ENCODE measurements at regions not wholly inside any gene's neighbourhood (a gene's known extent, or its start where the extent isn't known, plus 50 kb on each side); places are given as distances from the start of the nearest gene placed in this dataset.

- TF ChIP-seq ZNF629 (tag by site-specific recombination; IDR thresholded peaks at IDR 0.05), result no peak
- TF ChIP-seq ZNF677 (tag by site-specific recombination; IDR thresholded peaks at IDR 0.05), result no peak
- TF ChIP-seq ZNF664 (tag by site-specific recombination; IDR thresholded peaks at IDR 0.05), result no peak
- no peak for TF ChIP-seq RBAK (tag by site-specific recombination; IDR thresholded peaks at IDR 0.05)
- peak; percentile 43 for TF ChIP-seq PRDM6 (tag by site-specific recombination; IDR thresholded peaks at IDR 0.05)
- no peak for TF ChIP-seq ZNF621 (tag by site-specific recombination; IDR thresholded peaks at IDR 0.05)
- no peak for TF ChIP-seq ZNF174 (tag by site-specific recombination; IDR thresholded peaks at IDR 0.05)
- ChIA-PET CTCF (interaction anchor here (0.6 to 1.0 kb wide), 4 partner anchors 14 to 1781 kb away, joined by 3 read pairs; no protein-coding TSS in a partner anchor), POLR2A (no interaction called here)
- Histone ChIP-seq H3K4me3 (ENCODE audit: low read depth, low read length) (no peak overlapping the region), H3K4me1 (ENCODE audit: control insufficient read depth, insufficient read depth, low read length) (peaks cover 22% of the 10 kb centered on the region), H3K9me3 (ENCODE audit: control insufficient read depth, insufficient read depth, low read depth, low read length) (no peaks in the 10 kb centered on the region), H3K27ac (ENCODE audit: extremely low read depth, low read depth, low read length) (no peak overlapping the region), H3K36me3 (ENCODE audit: control insufficient read depth in 2 of 2, insufficient read depth in 1 of 2, low read length in 2 of 2) (no peaks in the 10 kb centered on the region)
These were observed 214.6 kb upstream of the DTNA start for GRCh38 chr18:34495506-34495905.

GRCh38 chr18:34501553-34501952 is 208.5 kb upstream of the DTNA start:
- Histone ChIP-seq H3K36me3 (ENCODE audit: control insufficient read depth in 2 of 2, insufficient read depth in 1 of 2, low read length in 2 of 2) (no peaks in the 10 kb centered on the region; a peak in 2 of 3 replicates), H3K9me3 (ENCODE audit: control insufficient read depth, insufficient read depth, low read depth, low read length) (no peaks in the 10 kb centered on the region), H3K4me3 (ENCODE audit: low read depth, low read length) (no peak overlapping the region), H3K4me1 (ENCODE audit: control insufficient read depth, insufficient read depth, low read length) (no peaks in the 10 kb centered on the region; the same call in 1 of the 2 replicates), H3K27ac (ENCODE audit: extremely low read depth, low read depth, low read length) (no peak overlapping the region)
- no peak for TF ChIP-seq ZNF24 (tag by site-specific recombination; IDR thresholded peaks at IDR 0.05)
- TF ChIP-seq ZNF707 (tag by site-specific recombination; IDR thresholded peaks at IDR 0.05), result no peak
- ChIA-PET POLR2A (no interaction called here), CTCF (interaction anchor here (0.5 to 1.0 kb wide), 3 partner anchors 9 to 1101 kb away, joined by 3 to 4 read pairs (median 4); no protein-coding TSS in a partner anchor)

GRCh38 chr18:34506198-34506597 is 203.9 kb upstream of the DTNA start:
- no peaks in the 10 kb centered on the region; a peak in 2 of 3 replicates for H3K36me3 ChIP-seq (ENCODE audit: control insufficient read depth in 2 of 2, insufficient read depth in 1 of 2, low read length in 2 of 2)
- no peaks in the 10 kb centered on the region for H3K4me1 ChIP-seq (ENCODE audit: control insufficient read depth, insufficient read depth, low read length)
- H3K4me3 ChIP-seq (ENCODE audit: low read depth, low read length), result no peak overlapping the region
- H3K9me3 ChIP-seq (ENCODE audit: control insufficient read depth, insufficient read depth, low read depth, low read length), result no peaks in the 10 kb centered on the region
- CTCF ChIA-PET, result interaction anchor here (0.6 kb wide), 1 partner anchor 14 kb away, joined by 3 read pairs; no protein-coding TSS in a partner anchor
- TF ChIP-seq GLIS1 (tag by site-specific recombination; IDR thresholded peaks at IDR 0.05) (peak; percentile 27; the same call in 1 of the 2 replicates), ZNF600 (tag by site-specific recombination; IDR thresholded peaks at IDR 0.05) (no peak), GLIS2 (tag by site-specific recombination; IDR thresholded peaks at IDR 0.05) (peak; percentile 28; the same call in 1 of the 2 replicates), ZSCAN16 (tag by site-specific recombination; IDR thresholded peaks at IDR 0.05) (no peak), ZNF776 (tag by site-specific recombination; IDR thresholded peaks at IDR 0.05; ENCODE audit: borderline replicate concordance) (no peak), ZSCAN5A (tag by site-specific recombination; IDR thresholded peaks at IDR 0.05) (no peak), ZNF560 (tag by site-specific recombination; IDR thresholded peaks at IDR 0.05; ENCODE audit: borderline replicate concordance) (no peak), ZNF280D (tag by site-specific recombination; IDR thresholded peaks at IDR 0.05) (no peak), ZNF398 (tag by site-specific recombination; IDR thresholded peaks at IDR 0.05) (peak; percentile 59; the same call in 1 of the 2 replicates), ZNF121 (tag by site-specific recombination; IDR thresholded peaks at IDR 0.05) (no peak)
- POLR2A ChIA-PET, result no interaction called here
- no peak overlapping the region for H3K27ac ChIP-seq (ENCODE audit: extremely low read depth, low read depth, low read length)

Measured in HEK293 (cell line).